ENCODE measurements at regions not wholly inside any gene's neighbourhood (a gene's known extent, or its start where the extent isn't known, plus 50 kb on each side); places are given as distances from the start of the nearest gene placed in this dataset.

GRCh38 chr3:157605356-157605755, 102.1 kb upstream of the VEPH1 start:
- intact Hi-C loops (cut with micrococcal nuclease) = loop anchor here (10.0 kb wide), 1 partner anchor 1179 kb away; no protein-coding TSS in a partner anchor
- peaks cover 0 to 7% of the 10 kb centered on the region in 2 experiments; a peak in 1 of 4 replicates for H3K4me1 ChIP-seq (ENCODE audit: control insufficient read depth in 1 of 2, insufficient read depth in 2 of 2, low read length in 2 of 2)
- no peak overlapping the region for H3K4me2 ChIP-seq (ENCODE audit: low read length)
- no peak for TF ChIP-seq SRF (IDR thresholded peaks at IDR 0.05; ENCODE audit: low read depth)
- no peak for TF ChIP-seq ATF3 (IDR thresholded peaks at IDR 0.05)
- no peak for TF ChIP-seq ZFX (IDR thresholded peaks at IDR 0.05)
- no peak for TF ChIP-seq EGR1 (IDR thresholded peaks at IDR 0.05; ENCODE audit: low read depth)
- no peak for TF ChIP-seq POLR2AphosphoS5 (IDR thresholded peaks at IDR 0.05; ENCODE audit: low read depth, low read length)
- TF ChIP-seq CEBPB (IDR thresholded peaks at IDR 0.05; ENCODE audit: low read depth) = no peak
- no peak for TF ChIP-seq TCF7L2 (IDR thresholded peaks at IDR 0.05; ENCODE audit: borderline replicate concordance, extremely low read depth, insufficient read depth, insufficient read length)
- TF ChIP-seq ZBTB33 (IDR thresholded peaks at IDR 0.05; ENCODE audit: extremely low read depth, insufficient replicate concordance, low read length) = no peak
- no peak for TF ChIP-seq REST (IDR thresholded peaks at IDR 0.05; ENCODE audit: low read depth)
- no peak for TF ChIP-seq RAD21 (IDR thresholded peaks at IDR 0.05; ENCODE audit: low read depth)
- no peak for TF ChIP-seq MAX (IDR thresholded peaks at IDR 0.05)
- TF ChIP-seq FOSL1 (IDR thresholded peaks at IDR 0.05; ENCODE audit: low read depth) = no peak
- no peak for TF ChIP-seq CTCF (IDR thresholded peaks at IDR 0.05 in 2 of 3, conservative IDR thresholded peaks at IDR 0.05 in 1 of 3; ENCODE audit: borderline replicate concordance in 1 of 3, insufficient read depth in 1 of 3, low read depth in 2 of 3, low read length in 2 of 3)
- no peak overlapping the region for H2AFZ ChIP-seq (ENCODE audit: low read depth, low read length, poor library complexity, severe bottlenecking)
- ChIA-PET RAD21 (ENCODE audit: low non-redundant PET in 1 of 2, low total read pairs in 2 of 2, uncharacterized antibody in 2 of 2, unreplicated experiment in 2 of 2) (no interaction called here), POLR2A (no interaction called here), CTCF (interaction anchor here (1.4 to 2.8 kb wide), 8 partner anchors 10 to 926 kb away, joined by 4 to 24 read pairs (median 16); no protein-coding TSS in a partner anchor)
- H3K27me3 ChIP-seq (ENCODE audit: insufficient read depth, low read length) = no peaks in the 10 kb centered on the region
- no peak overlapping the region for H3K4me3 ChIP-seq (replicated peaks in 1 of 2; ENCODE audit: low read depth in 1 of 2, low read length in 2 of 2)
- no peaks in the 10 kb centered on the region for H4K20me1 ChIP-seq (ENCODE audit: insufficient read depth)
- no peaks in the 10 kb centered on the region for H3K36me3 ChIP-seq (ENCODE audit: control insufficient read depth in 1 of 2, insufficient read depth in 2 of 2, low read length in 2 of 2)
- no TSS peak for BruUV-seq (replicated peaks)
- no peaks in the 10 kb centered on the region for H3K79me2 ChIP-seq (ENCODE audit: insufficient read depth, low read length)
- ATAC-seq = no peak
- H3K27ac ChIP-seq (ENCODE audit: low read depth, low read length) = no peak overlapping the region
- no peaks in the 10 kb centered on the region for H3K9me2 ChIP-seq (ENCODE audit: insufficient read depth)
- no peaks in the 10 kb centered on the region for H3K9me3 ChIP-seq (ENCODE audit: control insufficient read depth in 1 of 2, insufficient read depth in 1 of 2, low read depth in 1 of 2, low read length in 2 of 2)
- DNase-seq (ENCODE audit: low read depth, low spot score) = no peak
- H3K9ac ChIP-seq (ENCODE audit: low read length) = no peak overlapping the region
